ENCODE measurements at regions not wholly inside any gene's neighbourhood (a gene's known extent, or its start where the extent isn't known, plus 50 kb on each side); places are given as distances from the start of the nearest gene placed in this dataset.

DNA sequence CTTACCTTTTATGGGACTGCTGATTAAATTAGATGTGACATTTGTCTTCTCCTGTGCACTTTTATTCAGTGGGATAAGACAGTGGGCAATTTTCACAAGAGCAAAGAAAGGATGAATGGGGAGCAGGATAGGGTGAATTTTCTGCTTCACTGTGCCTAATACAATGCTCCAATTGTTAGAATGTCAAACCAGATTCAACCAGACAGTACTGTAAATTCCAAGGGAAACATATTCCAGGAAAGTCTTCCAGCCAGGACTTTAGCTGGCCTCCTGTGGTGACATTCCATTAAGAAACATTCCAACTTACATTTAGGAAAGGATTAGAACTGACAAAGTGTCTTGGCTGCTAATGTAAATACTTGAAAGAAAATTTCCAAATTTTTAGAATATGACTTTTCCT, 100.1 kb upstream of the PROK2 start:
- DNase-seq: no peak

DNA sequence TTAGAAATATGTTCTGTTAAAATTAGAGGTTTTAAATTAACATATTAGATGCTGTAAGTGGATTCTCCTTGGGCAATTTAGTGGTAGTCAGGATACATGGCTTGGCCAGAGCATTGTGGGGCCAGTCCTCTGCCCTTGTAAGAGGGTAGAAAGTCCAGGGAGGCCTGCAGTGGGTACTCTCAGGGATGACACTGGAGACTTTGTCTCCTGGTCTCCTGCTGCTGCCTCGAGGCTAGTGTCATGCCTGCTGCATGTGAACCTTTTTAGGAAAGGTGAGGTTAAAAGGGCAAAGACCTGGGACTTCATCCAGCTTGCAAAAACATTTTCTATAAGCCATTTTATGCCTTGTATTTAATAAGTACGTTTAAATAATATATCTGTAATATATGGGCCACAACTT, 96.8 kb upstream of the PROK2 start:
- DNase-seq: no peak

DNA sequence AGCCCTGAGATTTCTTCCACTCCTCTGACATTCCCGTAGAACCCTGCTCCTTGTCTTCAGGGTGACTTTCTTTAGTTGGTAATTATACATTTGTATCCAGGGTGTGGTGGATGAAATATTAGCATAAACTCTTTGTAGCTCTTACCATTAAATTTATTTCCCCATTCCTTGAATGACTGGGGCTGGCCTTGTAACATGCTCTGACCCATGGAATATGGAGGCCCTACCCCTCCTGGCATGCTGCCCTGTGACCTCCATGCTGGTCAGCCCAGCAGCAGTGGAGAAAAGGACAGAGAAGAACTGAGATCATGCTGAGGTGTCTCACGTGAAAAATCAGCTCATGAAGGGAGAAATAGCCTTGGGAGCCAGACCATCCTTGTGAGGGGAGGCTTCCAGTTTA, 96.1 kb upstream of the PROK2 start:
- DNase-seq: no peak

GRCh38 chr3:71879089-71879488, 94.1 kb upstream of the PROK2 start:
- no peak for DNase-seq

DNA sequence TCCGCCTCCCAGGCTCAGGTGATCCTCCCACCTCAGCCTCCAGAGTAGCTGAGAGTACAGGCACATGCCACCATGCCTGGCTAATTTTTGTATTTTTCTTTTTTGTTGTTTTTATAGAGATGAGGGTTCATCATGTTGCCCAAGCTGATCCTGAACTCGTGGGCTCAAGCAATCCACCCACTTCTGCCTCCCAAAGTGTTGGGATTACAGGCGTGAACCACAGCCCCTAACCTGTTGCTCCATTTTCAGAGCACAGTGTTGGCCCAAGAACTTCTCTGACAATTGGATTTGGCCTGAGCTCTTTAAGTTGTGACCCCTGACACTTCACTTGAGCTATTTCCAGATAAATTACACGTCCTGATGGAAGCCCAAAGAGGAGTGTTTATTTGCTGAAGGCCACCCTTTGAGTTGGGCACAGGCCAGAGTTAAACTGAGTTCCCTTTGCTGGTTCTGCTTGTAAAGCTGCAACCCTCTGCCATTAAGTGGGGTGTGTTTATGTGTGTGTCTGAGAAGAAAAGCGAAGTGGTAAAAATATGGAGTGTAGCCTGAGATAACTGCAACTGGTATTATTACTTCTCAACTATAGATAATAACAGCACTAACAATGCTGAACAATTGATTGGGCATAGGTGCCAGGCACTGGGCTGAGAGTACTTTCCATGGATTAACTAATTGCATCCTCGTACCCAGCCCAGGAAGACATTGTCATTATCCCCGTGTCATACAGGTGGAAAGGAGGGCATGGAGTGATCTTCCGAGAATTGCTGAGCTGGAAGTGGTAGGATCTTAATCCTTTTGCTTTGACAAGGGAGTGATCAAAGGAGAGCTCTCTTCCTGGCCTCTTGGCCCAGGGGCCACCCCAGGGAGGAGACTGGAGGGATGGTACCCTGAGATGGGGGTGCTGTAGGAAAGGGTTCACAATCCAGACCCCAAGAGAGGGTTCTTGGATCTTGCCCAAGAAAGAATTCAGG, 91.5 kb upstream of the PROK2 start:
- no peak for DNase-seq

- DNase-seq: peak; percentile 77
Measured at GRCh38 chr3:71875461-71875947, 90.6 kb upstream of the PROK2 start.

DNA sequence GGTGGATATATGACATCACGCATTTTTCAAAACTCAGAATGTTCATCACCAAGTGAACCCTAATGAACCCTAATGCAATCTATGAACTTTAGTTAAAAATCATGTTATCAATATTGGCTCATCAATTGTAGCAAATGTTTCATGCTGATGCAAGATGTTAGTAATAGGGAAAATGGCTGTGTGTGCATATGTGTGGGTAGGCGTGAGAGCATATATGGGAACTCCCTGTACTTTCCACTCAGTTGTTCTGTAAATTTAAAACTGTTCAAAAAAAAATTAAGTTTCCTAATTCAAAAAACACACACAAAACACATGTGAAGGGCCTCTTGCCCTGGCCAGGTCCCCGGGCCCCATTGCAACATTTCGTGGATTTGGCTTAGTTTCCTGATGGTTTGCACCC, 89.7 kb upstream of the PROK2 start:
- DNase-seq: no peak

DNA sequence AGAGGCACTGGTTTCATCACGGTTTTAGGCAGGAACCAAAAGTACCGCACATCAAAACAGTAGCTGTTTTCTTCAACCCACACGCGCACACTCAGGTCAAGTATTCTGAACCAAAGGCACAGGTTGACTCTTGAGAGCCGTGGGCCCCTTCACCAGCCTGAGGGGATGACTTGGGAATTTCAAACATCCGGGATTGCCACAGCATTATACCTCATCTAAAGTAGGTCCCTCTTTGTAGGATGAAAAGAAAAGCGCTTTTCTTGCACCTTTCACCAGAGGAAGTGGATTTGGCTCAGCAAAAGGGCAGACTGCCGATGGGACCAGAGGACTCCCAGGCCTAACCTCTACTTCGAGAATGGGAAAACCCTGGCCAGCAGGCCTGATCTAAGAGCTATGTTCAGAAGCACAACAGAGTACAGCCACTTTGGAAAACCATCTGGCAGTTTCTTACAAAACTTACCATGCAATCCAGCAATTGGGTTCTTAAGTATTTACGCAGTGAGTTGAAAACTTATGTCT, 88.2 kb upstream of the PROK2 start:
- DNase-seq: no peak

- DNase-seq: no peak
Measured at GRCh38 chr3:71872256-71872655, 87.3 kb upstream of the PROK2 start.

DNA sequence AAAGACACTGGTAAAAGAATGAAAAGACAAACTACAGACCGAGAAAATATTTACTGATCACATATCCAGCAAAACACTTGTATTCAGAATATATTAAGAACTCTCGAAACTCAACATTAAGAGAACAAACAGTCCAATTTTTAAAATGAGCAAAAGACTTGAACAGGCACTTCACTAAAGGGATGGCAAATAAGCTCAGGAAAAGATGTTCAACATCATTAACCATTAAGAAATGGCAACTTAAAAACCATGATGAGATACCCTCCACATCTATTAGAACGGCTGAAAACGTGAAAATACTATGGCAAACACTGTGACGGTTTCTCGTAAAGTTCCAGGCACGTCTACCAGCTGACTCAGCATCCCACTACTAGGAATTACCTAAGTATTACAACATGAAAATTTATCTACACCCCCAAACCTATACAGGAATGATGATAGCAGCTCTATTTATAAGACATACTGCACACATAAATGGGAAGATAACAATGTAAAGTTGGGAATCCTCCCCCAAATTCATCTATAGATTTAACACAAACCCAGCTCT, 86.1 kb upstream of the PROK2 start:
- DNase-seq: no peak

DNA sequence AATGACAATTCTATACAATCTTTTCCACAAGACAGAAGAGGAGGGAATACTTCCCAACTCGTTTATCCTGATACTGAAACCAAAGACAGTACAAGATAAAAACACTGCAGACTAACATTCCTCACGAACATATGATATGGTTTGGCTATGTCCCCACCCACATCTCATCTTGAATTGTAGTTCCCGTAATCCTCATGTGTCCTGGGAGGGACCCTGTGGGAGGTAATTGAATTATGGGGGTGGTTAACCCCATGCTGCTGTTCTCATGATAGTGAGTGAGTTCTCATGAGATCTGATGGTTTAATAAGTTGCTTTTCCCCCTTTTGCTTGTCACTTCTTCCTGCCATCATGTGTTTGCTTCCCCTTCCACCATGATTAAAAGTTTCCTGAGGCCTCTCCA, 83.9 kb upstream of the PROK2 start:
- no peak for DNase-seq

GRCh38 chr3:71865727-71866126, 80.8 kb upstream of the PROK2 start:
- DNase-seq: no peak

- no peak for DNase-seq
Measured at GRCh38 chr3:71863563-71864190, 78.7 kb upstream of the PROK2 start.

DNA sequence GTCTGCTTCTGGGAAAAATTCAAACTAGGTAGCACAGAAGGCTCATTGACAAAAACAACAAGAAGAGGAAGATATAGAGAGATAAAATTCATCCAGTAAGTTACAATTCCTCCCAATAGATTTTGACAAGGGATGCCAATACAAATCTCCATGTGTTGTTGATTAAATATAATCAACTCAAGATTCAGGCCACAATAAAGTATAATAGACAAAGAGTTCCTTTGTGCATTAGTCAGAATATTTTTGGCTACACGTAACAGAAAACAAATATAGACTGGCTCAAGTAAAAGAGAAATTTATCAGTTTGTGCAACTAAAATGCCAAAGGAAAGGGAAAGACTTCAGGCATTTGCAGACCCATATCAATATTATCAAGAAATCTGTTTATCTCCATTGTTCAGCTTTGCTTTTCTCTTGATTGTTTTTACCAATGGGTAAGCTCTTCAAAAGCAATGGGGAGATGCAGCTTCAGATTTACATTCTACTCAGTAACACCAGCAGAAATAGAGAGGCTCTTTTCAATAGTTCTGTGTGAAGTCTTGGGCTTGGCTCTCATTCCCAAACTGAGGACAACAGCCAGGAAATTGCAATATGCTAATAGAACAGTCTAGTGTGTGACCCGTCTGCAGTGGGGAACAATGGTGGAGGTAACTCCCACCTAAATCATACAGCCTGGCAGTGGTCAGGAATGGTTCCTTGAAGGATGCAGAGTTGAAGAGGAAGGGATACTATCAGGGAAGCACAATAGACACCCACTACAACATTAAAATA, 77.6 kb upstream of the PROK2 start:
- DNase-seq: no peak

GRCh38 chr3:71859123-71859519, 74.2 kb upstream of the PROK2 start:
- no peak for DNase-seq

- DNase-seq: no peak
Measured at GRCh38 chr3:71858503-71859122, 73.7 kb upstream of the PROK2 start.

DNA sequence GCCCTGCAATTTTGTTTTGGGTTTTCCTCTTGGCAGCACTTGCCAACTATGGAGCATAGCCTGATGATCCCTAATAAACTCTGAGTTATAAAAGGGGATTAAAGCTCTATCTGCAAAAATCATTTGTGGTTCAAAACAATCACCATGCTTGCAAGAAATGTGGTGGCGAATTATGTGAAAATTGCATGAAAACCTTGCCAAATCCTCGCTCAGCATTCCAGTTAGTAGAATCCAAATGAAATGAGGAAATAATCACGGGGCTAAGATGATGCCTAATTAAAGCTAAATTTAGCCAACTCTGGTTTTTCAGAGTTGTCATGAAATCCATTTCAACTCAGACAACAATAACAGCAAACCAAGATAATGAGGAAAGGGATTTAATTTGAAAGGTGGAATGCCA, 73.0 kb upstream of the PROK2 start:
- DNase-seq: no peak

- DNase-seq: no peak
Measured at GRCh38 chr3:71854706-71855105, 69.8 kb upstream of the PROK2 start.

GRCh38 chr3:71854096-71854495, 69.1 kb upstream of the PROK2 start:
- DNase-seq: no peak

GRCh38 chr3:71851878-71852277, 66.9 kb upstream of the PROK2 start:
- DNase-seq: no peak

GRCh38 chr3:71850654-71851053, 65.7 kb upstream of the PROK2 start:
- DNase-seq: no peak

DNA sequence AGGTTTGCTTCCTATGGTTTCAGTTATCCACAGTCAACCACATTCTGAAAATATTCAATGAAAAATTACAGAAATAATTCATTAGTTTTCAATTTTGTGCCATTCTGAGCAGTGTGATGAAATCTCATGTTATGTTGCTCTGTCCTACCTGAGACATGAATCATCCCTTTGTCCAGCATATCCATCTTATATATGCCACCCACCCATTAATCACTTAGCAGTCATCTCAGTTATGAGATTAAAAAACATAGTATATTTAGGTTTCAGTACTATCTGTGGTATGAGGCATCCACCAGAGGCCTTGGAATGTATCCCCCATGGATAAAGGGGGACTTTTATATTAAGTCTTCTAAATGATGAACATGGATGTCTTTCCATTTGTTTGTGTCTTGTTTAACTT, 64.7 kb upstream of the PROK2 start:
- DNase-seq: no peak

Data from left hindlimb (tissue), 1 donor.